ENCODE measurements at regions not wholly inside any gene's neighbourhood (a gene's known extent, or its start where the extent isn't known, plus 50 kb on each side); places are given as distances from the start of the nearest gene placed in this dataset.

- no peaks in the 10 kb centered on the region for H3K79me2 ChIP-seq (ENCODE audit: control insufficient read depth, insufficient read depth, low read length)
- no peak for DNase-seq (ENCODE audit: low read depth in 2 of 2)
- H3K27ac ChIP-seq (ENCODE audit: insufficient read depth, low read length), result no peak overlapping the region
- H3K4me1 ChIP-seq (ENCODE audit: control insufficient read depth, extremely low read depth, insufficient read depth, low read length), result no peaks in the 10 kb centered on the region
- H3K9ac ChIP-seq (ENCODE audit: insufficient read depth, low read length), result no peak overlapping the region
- H3K36me3 ChIP-seq (ENCODE audit: control insufficient read depth, insufficient read depth, low read length), result no peaks in the 10 kb centered on the region
- H3K4me3 ChIP-seq (replicated peaks in 1 of 4; ENCODE audit: control extremely low read depth in 1 of 4, insufficient read depth in 1 of 4, low read depth in 3 of 4, low read length in 4 of 4), result no peak overlapping the region
- TF ChIP-seq EZH2 (IDR thresholded peaks at IDR 0.05; ENCODE audit: low read length, missing control alignments) (no peak), CTCF (conservative IDR thresholded peaks at IDR 0.05 in 1 of 2, IDR thresholded peaks at IDR 0.05 in 1 of 2; ENCODE audit: low read depth in 1 of 2, low read length in 2 of 2) (no peak)
- H3K27me3 ChIP-seq (ENCODE audit: control insufficient read depth, insufficient read depth, low read length), result no peaks in the 10 kb centered on the region
- no peak overlapping the region for H3K4me2 ChIP-seq (ENCODE audit: extremely low read depth, insufficient read depth, low read length)
- H2AFZ ChIP-seq (ENCODE audit: low read length), result no peak overlapping the region
- no peaks in the 10 kb centered on the region for H3K9me3 ChIP-seq (ENCODE audit: control insufficient read depth, insufficient read depth, low read depth, low read length)
- H4K20me1 ChIP-seq (ENCODE audit: control insufficient read depth, extremely low read depth, insufficient read depth, low read length), result no peaks in the 10 kb centered on the region
These were observed 450.5 kb upstream of the MEX3C start for GRCh38 chr18:51647942-51648341.

- Histone ChIP-seq H3K4me3 (replicated peaks in 1 of 4; ENCODE audit: control extremely low read depth in 1 of 4, insufficient read depth in 1 of 4, low read depth in 3 of 4, low read length in 4 of 4) (no peak overlapping the region), H3K79me2 (ENCODE audit: control insufficient read depth, insufficient read depth, low read length) (no peaks in the 10 kb centered on the region), H3K36me3 (ENCODE audit: control insufficient read depth, insufficient read depth, low read length) (no peaks in the 10 kb centered on the region), H3K4me2 (ENCODE audit: extremely low read depth, insufficient read depth, low read length) (no peak overlapping the region), H3K9ac (ENCODE audit: insufficient read depth, low read length) (no peak overlapping the region), H3K9me3 (ENCODE audit: control insufficient read depth, insufficient read depth, low read depth, low read length) (no peaks in the 10 kb centered on the region), H3K27me3 (ENCODE audit: control insufficient read depth, insufficient read depth, low read length) (no peaks in the 10 kb centered on the region), H2AFZ (ENCODE audit: low read length) (no peak overlapping the region), H4K20me1 (ENCODE audit: control insufficient read depth, extremely low read depth, insufficient read depth, low read length) (no peaks in the 10 kb centered on the region), H3K4me1 (ENCODE audit: control insufficient read depth, extremely low read depth, insufficient read depth, low read length) (no peaks in the 10 kb centered on the region), H3K27ac (ENCODE audit: insufficient read depth, low read length) (no peak overlapping the region)
- no peak for DNase-seq (ENCODE audit: low read depth in 2 of 2)
- TF ChIP-seq EZH2 (IDR thresholded peaks at IDR 0.05; ENCODE audit: low read length, missing control alignments) (no peak), CTCF (conservative IDR thresholded peaks at IDR 0.05 in 1 of 2, IDR thresholded peaks at IDR 0.05 in 1 of 2; ENCODE audit: low read depth in 1 of 2, low read length in 2 of 2) (no peak)
These were observed 452.3 kb upstream of the MEX3C start for GRCh38 chr18:51649796-51650195.

GRCh38 chr18:51651761-51652160 is 454.3 kb upstream of the MEX3C start:
- H3K4me3 ChIP-seq (replicated peaks in 1 of 4; ENCODE audit: control extremely low read depth in 1 of 4, insufficient read depth in 1 of 4, low read depth in 3 of 4, low read length in 4 of 4), result no peak overlapping the region
- no peaks in the 10 kb centered on the region for H3K9me3 ChIP-seq (ENCODE audit: control insufficient read depth, insufficient read depth, low read depth, low read length)
- H3K4me1 ChIP-seq (ENCODE audit: control insufficient read depth, extremely low read depth, insufficient read depth, low read length), result no peaks in the 10 kb centered on the region
- no peaks in the 10 kb centered on the region for H3K27me3 ChIP-seq (ENCODE audit: control insufficient read depth, insufficient read depth, low read length)
- DNase-seq (ENCODE audit: low read depth in 2 of 2), result no peak
- H4K20me1 ChIP-seq (ENCODE audit: control insufficient read depth, extremely low read depth, insufficient read depth, low read length), result no peaks in the 10 kb centered on the region
- no peak overlapping the region for H3K27ac ChIP-seq (ENCODE audit: insufficient read depth, low read length)
- no peak overlapping the region for H3K4me2 ChIP-seq (ENCODE audit: extremely low read depth, insufficient read depth, low read length)
- no peaks in the 10 kb centered on the region for H3K36me3 ChIP-seq (ENCODE audit: control insufficient read depth, insufficient read depth, low read length)
- no peak overlapping the region for H2AFZ ChIP-seq (ENCODE audit: low read length)
- no peak for TF ChIP-seq EZH2 (IDR thresholded peaks at IDR 0.05; ENCODE audit: low read length, missing control alignments)
- no peak for TF ChIP-seq CTCF (conservative IDR thresholded peaks at IDR 0.05 in 1 of 2, IDR thresholded peaks at IDR 0.05 in 1 of 2; ENCODE audit: low read depth in 1 of 2, low read length in 2 of 2)
- no peak overlapping the region for H3K9ac ChIP-seq (ENCODE audit: insufficient read depth, low read length)
- H3K79me2 ChIP-seq (ENCODE audit: control insufficient read depth, insufficient read depth, low read length), result no peaks in the 10 kb centered on the region

All from fibroblast of lung (primary cell).